ENCODE measurements at regions not wholly inside any gene's neighbourhood (a gene's known extent, or its start where the extent isn't known, plus 50 kb on each side); places are given as distances from the start of the nearest gene placed in this dataset.
"Not testable (repeated sequence)": the region's sequence is repeated elsewhere in the genome, so short reads cannot be mapped to it uniquely, and the experiment has no call there.

- FAIRE-seq (no peak), ATAC-seq (no peak)
Measured at GRCh38 chr14:105742531-105742848, 216.1 kb downstream of the TMEM121 start.

DNA sequence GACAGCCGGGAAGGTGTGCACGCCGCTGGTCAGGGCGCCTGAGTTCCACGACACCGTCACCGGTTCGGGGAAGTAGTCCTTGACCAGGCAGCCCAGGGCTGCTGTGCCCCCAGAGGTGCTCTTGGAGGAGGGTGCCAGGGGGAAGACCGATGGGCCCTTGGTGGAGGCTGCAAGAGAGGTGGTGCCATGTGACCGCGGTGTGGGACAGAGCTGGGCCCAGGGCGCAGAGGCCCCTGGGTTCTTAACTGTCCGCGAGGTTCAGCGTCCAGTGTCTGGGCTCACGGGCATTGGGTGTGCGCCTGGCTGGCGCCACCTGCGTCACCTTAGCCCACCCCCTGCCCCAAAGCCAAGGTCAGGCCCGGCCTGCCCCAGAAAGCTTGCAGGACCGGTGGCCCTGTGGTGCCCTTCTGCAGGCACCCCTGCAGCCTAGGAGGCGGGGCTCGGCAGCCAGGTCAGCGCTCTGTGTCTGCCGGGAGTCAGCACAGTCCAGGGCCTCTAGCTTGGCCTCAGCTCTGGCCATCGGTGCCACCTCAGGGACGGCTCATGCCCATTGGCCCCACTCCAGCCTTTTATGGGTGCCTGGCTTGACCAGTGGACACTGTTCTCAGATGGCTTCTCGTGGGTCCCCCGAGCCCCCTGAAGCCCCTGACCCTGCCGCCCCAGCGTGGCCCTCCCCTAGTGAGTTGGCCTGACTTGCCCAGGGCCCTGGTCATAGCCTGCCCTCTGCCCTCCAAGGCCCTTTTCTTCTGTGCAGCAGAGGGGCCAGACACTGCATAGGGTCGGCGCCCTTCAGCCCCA is 216.7 kb downstream of the TMEM121 start:
- POLR2A ChIA-PET; H3K9me3 ChIP-seq (ENCODE audit: low read length); intact Hi-C loops (cut with micrococcal nuclease; ENCODE audit: unreplicated experiment); FAIRE-seq; H3K27ac ChIP-seq (ENCODE audit: extremely low read length, insufficient read depth, low read length); in situ Hi-C loops (cut with HindIII; ENCODE audit: extremely low pct_ligation_motif_present, low pct_unique_long_range_greater_than_20kb); H3K79me2 ChIP-seq (ENCODE audit: insufficient read depth, low read length); H3K4me3 ChIP-seq (replicated peaks in 1 of 3; ENCODE audit: insufficient read depth in 1 of 3, low read depth in 2 of 3, low read length in 3 of 3); DNase-seq (ENCODE audit: low spot score); H2AFZ ChIP-seq (ENCODE audit: low read length); H3K4me1 ChIP-seq (ENCODE audit: insufficient read depth, low read length); CTCF ChIA-PET (ENCODE audit: low intra/inter-chr PET ratio, low total read pairs); BruUV-seq (replicated peaks); H3K9ac ChIP-seq (ENCODE audit: insufficient read depth, low read depth, low read length); H3K36me3 ChIP-seq (replicated peaks in 1 of 2; ENCODE audit: control insufficient read depth in 1 of 2, insufficient read depth in 2 of 2, low read length in 2 of 2); H3K27me3 ChIP-seq (ENCODE audit: control insufficient read depth in 1 of 2, insufficient read depth in 2 of 2, low read length in 2 of 2); H3K4me2 ChIP-seq (ENCODE audit: low read depth, low read length); H4K20me1 ChIP-seq (ENCODE audit: insufficient read depth, low read length): not testable (repeated sequence)
- 37% methylated on average over 7 of the region's 33 CpGs for WGBS (ENCODE audit: low lambda C conversion rate)
- peak; percentile 32; the same call in 2 of the 3 replicates for ATAC-seq

More at GRCh38 chr14:105742531-105742848, 216.1 kb downstream of the TMEM121 start:
- TF ChIP-seq JUN (CRISPR knock-in tag; IDR thresholded peaks at IDR 0.05) (no peak), JDP2 (CRISPR knock-in tag; IDR thresholded peaks at IDR 0.05; ENCODE audit: borderline replicate concordance) (no peak), ZNF766 (CRISPR knock-in tag; IDR thresholded peaks at IDR 0.05; ENCODE audit: borderline replicate concordance) (no peak), SNAI1 (CRISPR knock-in tag; IDR thresholded peaks at IDR 0.05; ENCODE audit: borderline replicate concordance) (no peak), RORA (CRISPR knock-in tag; IDR thresholded peaks at IDR 0.05) (no peak), DR1 (CRISPR knock-in tag; IDR thresholded peaks at IDR 0.05) (no peak)
- TF ChIP-seq, protein P1, sequence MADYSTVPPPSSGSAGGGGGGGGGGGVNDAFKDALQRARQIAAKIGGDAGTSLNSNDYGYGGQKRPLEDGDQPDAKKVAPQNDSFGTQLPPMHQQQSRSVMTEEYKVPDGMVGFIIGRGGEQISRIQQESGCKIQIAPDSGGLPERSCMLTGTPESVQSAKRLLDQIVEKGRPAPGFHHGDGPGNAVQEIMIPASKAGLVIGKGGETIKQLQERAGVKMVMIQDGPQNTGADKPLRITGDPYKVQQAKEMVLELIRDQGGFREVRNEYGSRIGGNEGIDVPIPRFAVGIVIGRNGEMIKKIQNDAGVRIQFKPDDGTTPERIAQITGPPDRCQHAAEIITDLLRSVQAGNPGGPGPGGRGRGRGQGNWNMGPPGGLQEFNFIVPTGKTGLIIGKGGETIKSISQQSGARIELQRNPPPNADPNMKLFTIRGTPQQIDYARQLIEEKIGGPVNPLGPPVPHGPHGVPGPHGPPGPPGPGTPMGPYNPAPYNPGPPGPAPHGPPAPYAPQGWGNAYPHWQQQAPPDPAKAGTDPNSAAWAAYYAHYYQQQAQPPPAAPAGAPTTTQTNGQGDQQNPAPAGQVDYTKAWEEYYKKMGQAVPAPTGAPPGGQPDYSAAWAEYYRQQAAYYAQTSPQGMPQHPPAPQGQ (CRISPR knock-in tag; IDR thresholded peaks at IDR 0.05; ENCODE audit: borderline replicate concordance), result no peak
- ChIA-PET CTCF (ENCODE audit: low intra/inter-chr PET ratio, low total read pairs) (no interaction called here), POLR2A (no interaction called here)
- H3K9me3 ChIP-seq (ENCODE audit: low read length), result no peaks in the 10 kb centered on the region
- no TSS peak for BruUV-seq (replicated peaks)
- intact Hi-C loops (cut with micrococcal nuclease; ENCODE audit: unreplicated experiment) (no loop called here), in situ Hi-C loops (cut with HindIII; ENCODE audit: extremely low pct_ligation_motif_present, low pct_unique_long_range_greater_than_20kb) (no loop called here)
- H3K36me3 ChIP-seq (replicated peaks in 1 of 2; ENCODE audit: control insufficient read depth in 1 of 2, insufficient read depth in 2 of 2, low read length in 2 of 2), result no peaks in the 10 kb centered on the region
- no peak for DNase-seq (ENCODE audit: low spot score)
- no peak overlapping the region for H3K27ac ChIP-seq (ENCODE audit: extremely low read length, insufficient read depth, low read length)
- no peaks in the 10 kb centered on the region for H3K4me1 ChIP-seq (ENCODE audit: insufficient read depth, low read length)
- no peak overlapping the region for H3K4me2 ChIP-seq (ENCODE audit: low read depth, low read length)
- no peak overlapping the region for H2AFZ ChIP-seq (ENCODE audit: low read length)
- H4K20me1 ChIP-seq (ENCODE audit: insufficient read depth, low read length), result no peaks in the 10 kb centered on the region
- H3K27me3 ChIP-seq (ENCODE audit: control insufficient read depth in 1 of 2, insufficient read depth in 2 of 2, low read length in 2 of 2), result no peaks in the 10 kb centered on the region; a peak in 2 of 5 replicates
- H3K4me3 ChIP-seq (replicated peaks in 1 of 3; ENCODE audit: insufficient read depth in 1 of 3, low read depth in 2 of 3, low read length in 3 of 3), result no peak overlapping the region
- no peaks in the 10 kb centered on the region for H3K79me2 ChIP-seq (ENCODE audit: insufficient read depth, low read length)
- WGBS (ENCODE audit: low lambda C conversion rate), result 6% methylated on average over 3 of the region's 7 CpGs
- H3K9ac ChIP-seq (ENCODE audit: insufficient read depth, low read depth, low read length), result no peak overlapping the region

DNA sequence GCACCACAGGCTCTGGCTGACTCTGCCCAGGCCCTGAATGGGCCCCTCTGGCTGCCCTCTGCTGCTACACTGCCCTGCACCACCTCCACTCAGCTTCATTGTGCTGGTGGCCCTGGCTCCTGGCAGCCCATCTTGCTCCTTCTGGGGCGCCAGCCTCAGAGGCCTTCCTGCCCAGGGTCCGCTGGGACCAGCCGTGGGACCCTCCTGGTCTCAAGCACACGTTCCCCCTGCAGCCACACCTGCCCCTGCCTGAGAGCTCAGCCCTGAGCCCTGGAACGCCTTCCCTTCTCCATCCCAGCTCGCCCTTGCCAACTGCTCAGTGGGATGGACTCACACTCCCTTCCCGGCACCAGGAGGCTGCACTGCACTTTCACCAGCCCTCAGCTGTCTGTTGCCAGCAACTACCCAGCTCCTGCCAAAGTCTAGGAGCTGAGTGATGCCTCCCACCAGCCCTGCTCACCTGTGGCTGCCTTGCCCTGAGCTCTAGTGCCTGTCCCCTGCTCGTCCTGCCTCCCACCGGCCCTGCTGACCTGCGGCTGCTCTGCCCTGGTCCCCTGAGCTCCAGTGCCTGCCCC is 217.9 kb downstream of the TMEM121 start:
- BruUV-seq (replicated peaks); H3K4me1 ChIP-seq (ENCODE audit: insufficient read depth, low read length); H3K4me2 ChIP-seq (ENCODE audit: low read depth, low read length); H3K9ac ChIP-seq (ENCODE audit: insufficient read depth, low read depth, low read length); intact Hi-C loops (cut with micrococcal nuclease; ENCODE audit: unreplicated experiment); H3K36me3 ChIP-seq (replicated peaks in 1 of 2; ENCODE audit: control insufficient read depth in 1 of 2, insufficient read depth in 2 of 2, low read length in 2 of 2); H4K20me1 ChIP-seq (ENCODE audit: insufficient read depth, low read length); CTCF ChIA-PET (ENCODE audit: low intra/inter-chr PET ratio, low total read pairs); H3K4me3 ChIP-seq (replicated peaks in 1 of 3; ENCODE audit: insufficient read depth in 1 of 3, low read depth in 2 of 3, low read length in 3 of 3); H3K79me2 ChIP-seq (ENCODE audit: insufficient read depth, low read length); H2AFZ ChIP-seq (ENCODE audit: low read length); POLR2A ChIA-PET; ATAC-seq; in situ Hi-C loops (cut with HindIII; ENCODE audit: extremely low pct_ligation_motif_present, low pct_unique_long_range_greater_than_20kb); H3K27me3 ChIP-seq (ENCODE audit: control insufficient read depth in 1 of 2, insufficient read depth in 2 of 2, low read length in 2 of 2); H3K9me3 ChIP-seq (ENCODE audit: low read length); DNase-seq (ENCODE audit: low spot score); FAIRE-seq; H3K27ac ChIP-seq (ENCODE audit: extremely low read length, insufficient read depth, low read length): not testable (repeated sequence)
- 0% methylated on average over 4 of the region's 10 CpGs for WGBS (ENCODE audit: low lambda C conversion rate)

All from HepG2 (cell line).